GM12878 (cell line): ENCODE measurements at regions not wholly inside any gene's neighbourhood (a gene's known extent, or its start where the extent isn't known, plus 50 kb on each side); places are given as distances from the start of the nearest gene placed in this dataset.

Experiments used
- ATAC-seq: fragments of 200-7000 bp; cut with Tn5 transposase; 3 replicates; pipeline ENCODE4 v1.9.1; 2020; ENCODE audit warnings: mild to moderate bottlenecking, moderate library complexity
- BruUV-seq: library from RNA; stranded (reverse); fragments of 400-500 nt; replicated peaks from 2 replicates; lab custom pipeline; 2021; lab: Mats Ljungman, UMichigan
- CTCF ChIA-PET: fragments of 300-600 bp; sonication (Branson Sonifier 250); formaldehyde crosslinking; extraction: SDS; loops from one replicate; lab custom pipeline; 2021; ENCODE audit warnings: inconsistent platforms; lab: Yijun Ruan, JAX
- POLR2A ChIA-PET: fragments of 350-600 bp; formaldehyde crosslinking; extraction: SDS; loops from one replicate; lab custom pipeline; 2021; ENCODE audit warnings: inconsistent platforms; lab: Charles Lee
- RAD21 ChIA-PET: fragments of 300-600 bp; sonication (Branson Sonifier 250); formaldehyde crosslinking; loops from one replicate; lab custom pipeline; 2023; ENCODE audit warnings: antibody characterized with exemption; ENCODE audit not compliant: unreplicated experiment; lab: Charles Lee
- SMC1A ChIA-PET: fragments of 300-600 bp; sonication (Branson Sonifier 250); formaldehyde crosslinking; loops from one replicate; lab custom pipeline; 2023; ENCODE audit not compliant: unreplicated experiment, uncharacterized antibody; lab: Charles Lee
- DNase-seq: peaks from one replicate; pipeline ENCODE4 v3.0.0-alpha.2; 2011; ENCODE audit warnings: low read depth, low spot score
- FAIRE-seq: peaks from 3 replicates; lab custom pipeline; 2011; peaks lifted over from hg19 to GRCh38; lab: Jason Lieb, UNC
- H2AFZ ChIP-seq: 2 replicates; pipeline ENCODE4 v1.6.0; 2011; ENCODE audit warnings: low read depth, low read length, control low read depth; ENCODE audit not compliant: control insufficient read depth
- H3K27ac ChIP-seq: 2 replicates; pipeline ENCODE4 v1.5.1; 2011; ENCODE audit warnings: control low read depth; ENCODE audit not compliant: control insufficient read depth, insufficient read depth
- H3K27me3 ChIP-seq, 2 experiments: replicated peaks in 1 of 2; 2 replicates each; pipeline versions ENCODE4 v1.6.0 to v1.6.1; 2011; ENCODE audit warnings: low read length in 1 of 2; ENCODE audit not compliant: control insufficient read depth in 2 of 2, insufficient read depth in 2 of 2
- H3K36me3 ChIP-seq, 2 experiments: 2 replicates each; pipeline ENCODE4 v1.5.1; 2011; ENCODE audit warnings: low read length in 1 of 2; ENCODE audit not compliant: control insufficient read depth in 2 of 2, insufficient read depth in 2 of 2
- H3K4me1 ChIP-seq: 2 replicates; pipeline ENCODE4 v1.6.1; 2011; ENCODE audit warnings: mild to moderate bottlenecking, low read length, moderate library complexity, mixed read lengths; ENCODE audit not compliant: control insufficient read depth, insufficient read depth
- H3K4me2 ChIP-seq: 2 replicates; pipeline ENCODE4 v1.6.0; 2011; ENCODE audit warnings: control low read depth; ENCODE audit not compliant: control insufficient read depth, insufficient read depth
- H3K4me3 ChIP-seq: fragments of 200-600 bp; sonication (generic); 2 replicates; pipeline ENCODE4 v1.5.1; 2016
- H3K79me2 ChIP-seq: 2 replicates; pipeline ENCODE4 v1.6.0; 2011; ENCODE audit warnings: low read length; ENCODE audit not compliant: control insufficient read depth, insufficient read depth
- H3K9ac ChIP-seq: 2 replicates; pipeline ENCODE4 v1.8.0; 2011; ENCODE audit warnings: low read length, control low read depth, mixed read lengths; ENCODE audit not compliant: control insufficient read depth, insufficient read depth
- H3K9me3 ChIP-seq: replicated peaks from 3 replicates; pipeline ENCODE4 v1.5.1; 2011; ENCODE audit warnings: mild to moderate bottlenecking, low read length; ENCODE audit not compliant: control insufficient read depth, insufficient read depth
- H4K20me1 ChIP-seq: 2 replicates; pipeline ENCODE4 v1.6.0; 2011; ENCODE audit not compliant: control insufficient read depth, insufficient read depth
- HDAC6 ChIP-seq: fragments of 200-600 bp; sonication (generic); IDR thresholded peaks from one replicate; pipeline ENCODE4 v1.8.0; 2017; ENCODE audit warnings: antibody characterized with exemption; ENCODE audit not compliant: unreplicated experiment
- HSF1 ChIP-seq: fragments of 150-350 bp; IDR thresholded peaks from 2 replicates; pipeline ENCODE4 v1.6.1; 2014; ENCODE audit warnings: mild to moderate bottlenecking, low read depth, low read length
- IRF4 ChIP-seq: IDR thresholded peaks from 2 replicates; pipeline ENCODE4 v1.6.1; 2011; ENCODE audit warnings: low read depth, low read length
- JUNB ChIP-seq: IDR thresholded peaks from 2 replicates; pipeline ENCODE4 v1.6.1; 2016; ENCODE audit warnings: antibody characterized with exemption, mild to moderate bottlenecking
- KLF5 ChIP-seq: fragments of 450-650 bp; IDR thresholded peaks from 2 replicates; pipeline ENCODE4 v1.6.1; 2014; ENCODE audit warnings: mild to moderate bottlenecking; ENCODE audit not compliant: partially characterized antibody
- MTA3 ChIP-seq: IDR thresholded peaks from 2 replicates; pipeline ENCODE4 v1.6.1; 2012; ENCODE audit warnings: low read length, inconsistent platforms, borderline replicate concordance
- NFXL1 ChIP-seq: fragments of 450-650 bp; IDR thresholded peaks from 2 replicates; pipeline ENCODE4 v1.6.1; 2017; ENCODE audit warnings: antibody characterized with exemption, mild to moderate bottlenecking, borderline replicate concordance
- USF2 ChIP-seq: IDR thresholded peaks from 2 replicates; pipeline ENCODE4 v1.6.1; 2011; ENCODE audit warnings: low read depth, low read length, improper control_type of control experiment, borderline replicate concordance
- ZBTB33 ChIP-seq: fragments of 450-650 bp; IDR thresholded peaks from 2 replicates; pipeline ENCODE4 v1.6.1; 2017; ENCODE audit warnings: mild to moderate bottlenecking
- ZNF207 ChIP-seq: fragments of 450-650 bp; IDR thresholded peaks from 2 replicates; pipeline ENCODE4 v1.6.1; 2014; ENCODE audit warnings: antibody characterized with exemption, mild to moderate bottlenecking, borderline replicate concordance
- ZNF24 ChIP-seq: fragments of 450-650 bp; IDR thresholded peaks from 2 replicates; pipeline ENCODE4 v1.6.1; 2017; ENCODE audit warnings: antibody characterized with exemption, mild to moderate bottlenecking
- WGBS: methylation state at CpG from one replicate; pipeline ENCODE4 v1.1.6; 2016; ENCODE audit warnings: low lambda C conversion rate; ENCODE audit not compliant: insufficient replicate concordance, insufficient coverage; ENCODE audit errors: missing lambda C conversion rate; 5-methylcytosine and 5-hydroxymethylcytosine counted together
- in situ Hi-C: fragments of 300-500 bp; cut with MboI; formaldehyde crosslinking; loops from 9 replicates; pipeline ENCODE4 v1.14.3; 2018; ENCODE audit warnings: mixed read lengths
- intact Hi-C: fragments of 100-400 bp; cut with micrococcal nuclease; formaldehyde crosslinking; loops from one replicate; pipeline ENCODE4 v1.14.2; 2022; ENCODE audit not compliant: unreplicated experiment

GRCh38 chr6:24026050-24026449 is 100.0 kb upstream of the NRSN1 start:
- 26% methylated on average over 1 of the region's 1 CpG for WGBS
- Histone ChIP-seq H3K9me3 (no peaks in the 10 kb centered on the region), H3K9ac (no peak overlapping the region), H3K4me2 (no peak overlapping the region), H3K27ac (no peak overlapping the region), H4K20me1 (no peaks in the 10 kb centered on the region), H3K4me1 (no peaks in the 10 kb centered on the region), H2AFZ (no peak overlapping the region), H3K27me3 (no peaks in the 10 kb centered on the region), H3K79me2 (no peaks in the 10 kb centered on the region), H3K36me3 (no peaks in the 10 kb centered on the region), H3K4me3 (no peak overlapping the region)
- CTCF ChIA-PET: no interaction called here
- no TSS peak for BruUV-seq
- ATAC-seq: no peak
- SMC1A ChIA-PET: interaction anchor here (1.4 kb wide), 1 partner anchor 16 kb away, joined by 4 read pairs; no protein-coding TSS in a partner anchor
- no peak for DNase-seq
- RAD21 ChIA-PET: no interaction called here
- no peak for TF ChIP-seq ZBTB33
- no peak for TF ChIP-seq JUNB
- no peak for TF ChIP-seq ZNF207
- no peak for TF ChIP-seq IRF4
- no peak for TF ChIP-seq ZNF24
- no peak for TF ChIP-seq NFXL1
- no peak for TF ChIP-seq KLF5
- TF ChIP-seq MTA3: no peak
- no peak for TF ChIP-seq HSF1
- TF ChIP-seq HDAC6: no peak
- TF ChIP-seq USF2: no peak
- intact Hi-C loops: no loop called here
- POLR2A ChIA-PET: no interaction called here
- in situ Hi-C loops: no loop called here
- no peak for FAIRE-seq
